Activated naive CD4-positive, alpha-beta T cell (primary cell): ENCODE measurements at regions not wholly inside any gene's neighbourhood (a gene's known extent, or its start where the extent isn't known, plus 50 kb on each side); places are given as distances from the start of the nearest gene placed in this dataset.
"Not testable (repeated sequence)": the region's sequence is repeated elsewhere in the genome, so short reads cannot be mapped to it uniquely, and the experiment has no call there.

ENCODE experiments used
- DNase-seq, 4 experiments: peaks; one replicate each; lab custom pipeline; 2025; lab: John Stamatoyannopoulos, UW

DNA sequence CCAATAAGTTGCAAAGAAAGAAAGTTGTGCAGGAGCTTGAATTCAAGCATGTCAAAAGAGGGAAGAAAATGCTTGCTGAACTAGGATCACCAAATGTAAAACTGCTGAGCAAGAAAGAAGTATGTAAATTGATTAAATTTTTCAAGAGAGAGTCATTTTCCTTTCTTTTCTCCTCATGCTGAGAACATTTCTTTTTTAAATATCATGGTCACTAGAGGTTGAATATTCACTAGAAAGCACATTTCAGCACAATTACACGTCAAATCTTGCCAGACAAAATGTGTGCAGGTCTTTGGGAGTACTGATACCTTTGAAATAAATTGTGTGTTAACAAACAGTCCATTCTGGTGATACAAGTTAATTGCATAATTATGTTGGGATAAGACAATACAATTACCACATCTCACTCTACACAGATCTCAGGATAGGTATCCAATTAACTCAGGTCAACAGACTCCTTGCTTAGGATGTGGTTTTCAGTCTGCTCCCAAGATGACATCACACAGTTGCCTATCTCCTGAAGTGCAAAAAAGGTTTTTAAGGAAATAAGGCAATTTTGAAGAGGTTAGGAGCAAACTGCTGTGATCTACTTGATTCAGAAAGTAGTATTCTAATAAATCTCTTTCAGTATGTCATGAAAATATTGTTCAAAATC, 862.2 kb downstream of the RPS29 start:
- no peak for DNase-seq

DNA sequence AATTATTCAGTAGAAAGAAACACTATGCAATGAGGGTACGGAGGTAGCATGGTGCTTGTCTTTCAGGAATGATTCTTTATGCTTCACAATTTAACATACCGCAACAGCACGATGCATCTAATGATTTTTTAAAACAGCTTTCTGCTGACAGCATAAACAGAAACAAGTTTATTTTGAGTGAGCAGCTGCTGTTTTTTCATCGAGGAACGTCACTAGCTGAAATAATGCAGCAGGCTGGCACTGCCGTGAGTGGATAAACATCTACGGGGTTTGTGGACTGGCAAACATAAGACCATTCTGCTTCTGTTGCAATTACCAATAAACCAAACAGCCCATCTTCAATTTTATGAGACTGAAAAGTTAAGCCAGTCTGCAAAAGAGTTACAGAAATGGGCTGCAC, 871.8 kb downstream of the RPS29 start:
- no peak for DNase-seq

DNA sequence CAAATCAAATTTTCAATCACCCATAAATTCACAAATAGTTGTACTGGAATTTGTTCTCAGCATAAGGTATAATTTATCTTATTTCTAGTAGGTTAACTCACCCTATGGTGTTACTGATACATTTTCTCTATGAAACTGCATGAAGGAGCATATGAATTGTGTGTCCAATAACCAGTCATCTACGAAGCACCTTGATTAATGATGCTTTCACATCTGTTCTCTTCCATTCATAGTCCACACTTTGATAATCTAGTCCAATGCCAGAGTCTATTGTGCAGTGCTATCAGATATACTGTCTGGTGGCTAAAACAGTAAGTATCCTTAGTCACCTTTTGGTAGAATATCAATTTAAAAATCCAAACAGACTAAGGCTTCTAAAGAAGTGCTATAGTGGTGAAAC, 876.0 kb downstream of the RPS29 start:
- DNase-seq: no peak

- no peak for DNase-seq
These were observed 876.8 kb downstream of the RPS29 start for GRCh38 chr14:48709277-48709785.

- no peak for DNase-seq
These were observed 881.5 kb downstream of the RPS29 start for GRCh38 chr14:48704639-48705038.

- no peak for DNase-seq
These were observed 882.3 kb downstream of the RPS29 start for GRCh38 chr14:48703728-48704467.

DNA sequence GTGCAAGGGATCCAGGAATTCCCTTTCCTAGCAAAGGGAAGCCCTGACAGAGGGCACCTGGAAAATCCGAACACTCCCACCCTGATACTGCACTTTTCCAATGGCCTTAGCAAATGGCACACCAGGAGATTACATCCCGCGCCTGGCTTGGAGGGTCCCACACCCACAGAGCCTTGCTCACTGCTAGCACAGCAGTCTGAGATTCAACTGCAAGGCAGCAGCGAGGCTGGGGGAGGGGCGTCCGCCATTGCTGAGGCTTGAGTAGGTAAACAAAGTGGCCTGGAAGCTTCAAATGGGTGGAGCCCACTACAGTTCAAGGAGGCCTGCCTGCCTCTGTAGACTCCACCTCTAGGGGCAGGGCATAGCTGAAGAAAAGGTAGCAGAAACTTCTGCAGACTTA, 888.8 kb downstream of the RPS29 start:
- not testable (repeated sequence) for DNase-seq

GRCh38 chr14:48693793-48694192, 892.4 kb downstream of the RPS29 start:
- DNase-seq: no peak

DNA sequence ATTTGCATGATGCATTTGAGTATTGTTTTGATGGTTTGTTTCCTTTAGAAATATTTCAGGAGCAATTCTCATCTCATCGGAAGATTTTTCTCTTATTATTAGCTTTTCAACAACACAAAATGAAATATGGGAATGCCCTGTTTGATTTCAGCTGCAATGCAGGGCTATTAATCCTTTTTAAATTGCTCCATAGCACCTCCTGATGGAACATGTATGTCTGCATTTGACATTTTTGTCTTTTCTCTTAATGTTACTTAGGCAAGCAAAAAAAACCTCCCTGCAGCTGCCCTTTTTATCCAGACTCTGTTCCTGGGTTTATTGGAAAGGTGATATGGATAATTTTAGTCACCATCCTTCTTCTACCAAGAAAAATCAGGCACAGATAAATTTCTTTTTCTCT, 895.8 kb downstream of the RPS29 start:
- no peak for DNase-seq

DNA sequence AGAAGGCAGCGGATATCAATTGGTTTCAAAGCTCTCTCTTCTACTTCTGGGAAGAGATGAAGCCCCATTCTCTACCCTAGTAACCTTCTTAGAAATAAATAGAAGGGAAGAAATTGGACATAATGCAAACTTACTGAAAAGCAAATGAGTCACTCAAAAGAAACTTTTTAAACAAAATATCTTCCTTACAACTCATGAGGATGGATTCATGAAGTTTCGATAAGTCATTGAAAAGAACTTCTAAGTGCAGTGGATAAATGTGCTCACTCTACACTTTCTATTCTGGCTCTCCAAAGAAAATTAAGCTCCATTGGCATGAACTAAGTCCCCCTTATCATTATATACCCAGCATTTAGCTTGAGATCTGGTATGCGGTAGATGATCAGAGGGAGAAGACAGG, 899.5 kb downstream of the RPS29 start:
- DNase-seq: no peak

GRCh38 chr14:48672506-48672905, 913.7 kb downstream of the RPS29 start:
- no peak for DNase-seq

DNA sequence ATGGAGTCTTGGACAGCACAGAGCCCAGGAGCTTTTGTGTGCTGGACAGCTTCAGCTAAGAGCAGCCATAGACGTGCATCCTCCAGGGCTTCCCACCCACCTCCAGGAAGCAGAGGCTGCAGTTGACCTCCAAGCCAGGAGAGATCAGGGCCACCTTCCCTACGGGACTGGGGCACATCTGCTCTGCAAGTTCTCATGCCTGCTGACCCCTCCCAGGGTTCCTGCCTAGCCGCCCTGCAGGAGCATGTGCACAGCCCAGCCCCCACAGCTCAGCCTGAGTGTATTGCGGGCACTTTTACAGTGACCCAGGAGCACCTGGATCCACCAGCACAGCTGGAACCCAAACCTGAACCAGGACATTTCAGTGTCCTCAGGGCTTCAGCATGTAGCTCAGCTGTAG, 915.2 kb downstream of the RPS29 start:
- DNase-seq: no peak

GRCh38 chr14:48665077-48665784, 920.9 kb downstream of the RPS29 start:
- no peak for DNase-seq

DNA sequence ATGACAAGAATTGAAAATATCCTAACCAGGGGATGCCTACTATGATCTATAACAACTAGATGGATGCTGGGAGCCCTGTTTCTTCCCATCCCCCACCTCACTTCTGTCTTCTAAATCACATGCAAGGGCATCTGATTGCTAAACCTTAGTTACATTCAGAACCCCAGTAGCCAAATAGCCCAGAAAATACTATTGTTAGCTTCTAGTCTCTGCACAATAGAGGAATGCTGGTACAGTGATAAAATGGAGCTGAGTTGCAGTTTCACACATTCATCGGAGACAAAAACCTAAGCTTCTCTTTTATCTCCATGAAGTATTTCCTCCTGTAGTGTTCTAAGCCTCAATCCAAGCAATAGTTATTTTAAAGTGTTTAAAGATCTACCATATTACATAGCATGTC, 942.9 kb downstream of the RPS29 start:
- DNase-seq: no peak

- no peak for DNase-seq
These were observed 953.5 kb upstream of the MDGA2 start for GRCh38 chr14:48628870-48629269.

DNA sequence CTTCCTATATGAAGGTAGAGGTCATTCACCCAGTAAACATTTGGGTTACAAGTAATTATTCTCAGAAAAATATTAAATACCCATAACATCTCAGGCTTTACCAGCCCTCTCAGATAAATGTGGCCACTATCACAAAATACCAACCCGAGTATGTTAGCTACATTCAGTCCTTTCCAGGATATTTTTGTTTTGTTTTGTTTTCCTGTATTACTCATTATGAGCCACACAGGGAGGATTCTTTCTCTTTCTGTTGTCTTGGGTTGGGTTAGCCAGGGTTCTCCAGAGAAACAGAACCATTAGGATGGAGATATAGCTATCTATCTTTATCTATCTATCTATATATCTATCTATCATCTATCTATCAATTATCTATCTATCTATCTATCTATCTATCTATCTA, 947.6 kb upstream of the MDGA2 start:
- DNase-seq: no peak

DNA sequence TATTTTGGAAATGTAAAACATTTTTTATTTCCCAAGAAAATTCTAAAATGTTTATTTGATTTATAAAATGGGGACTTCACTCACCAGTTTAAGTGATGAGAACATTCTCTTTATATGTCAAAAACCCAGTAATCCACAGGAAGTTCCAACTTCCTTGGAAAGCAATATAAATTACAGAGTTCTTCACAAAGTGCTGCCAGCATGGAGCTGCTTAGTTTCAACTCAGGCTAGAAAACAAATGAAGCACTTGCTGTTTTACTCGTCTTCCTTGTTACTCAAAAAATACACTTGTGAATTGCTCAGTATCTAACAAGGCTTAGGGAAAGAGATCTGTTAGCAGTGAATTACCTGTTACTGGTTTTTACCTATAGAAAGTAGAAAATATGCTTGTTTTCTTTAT, 942.7 kb upstream of the MDGA2 start:
- no peak for DNase-seq

- DNase-seq: no peak
These were observed 941.5 kb upstream of the MDGA2 start for GRCh38 chr14:48616931-48617330.

GRCh38 chr14:48615618-48616017, 940.2 kb upstream of the MDGA2 start:
- DNase-seq: no peak

DNA sequence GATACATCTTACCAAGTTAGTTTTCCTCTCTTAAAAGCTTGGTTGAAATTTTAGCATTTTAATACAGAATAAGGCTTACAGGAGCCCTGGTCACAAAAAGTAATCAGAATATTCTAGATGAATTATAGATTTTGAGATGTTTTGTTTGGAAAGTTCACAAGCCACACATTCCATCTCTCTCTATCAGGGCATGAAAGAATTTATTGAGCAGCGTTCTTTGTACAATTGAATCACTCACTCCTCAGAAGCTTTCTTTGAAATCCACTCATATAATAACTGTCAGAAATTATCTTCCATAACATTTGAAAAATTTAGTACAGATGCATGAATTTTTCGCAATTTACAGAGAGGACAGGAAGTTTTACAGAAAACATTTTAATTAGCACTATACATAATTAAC, 938.6 kb upstream of the MDGA2 start:
- DNase-seq: no peak

- DNase-seq: not testable (repeated sequence)
These were observed 931.6 kb upstream of the MDGA2 start for GRCh38 chr14:48606960-48607359.

- no peak for DNase-seq
These were observed 923.1 kb upstream of the MDGA2 start for GRCh38 chr14:48598458-48598857.

DNA sequence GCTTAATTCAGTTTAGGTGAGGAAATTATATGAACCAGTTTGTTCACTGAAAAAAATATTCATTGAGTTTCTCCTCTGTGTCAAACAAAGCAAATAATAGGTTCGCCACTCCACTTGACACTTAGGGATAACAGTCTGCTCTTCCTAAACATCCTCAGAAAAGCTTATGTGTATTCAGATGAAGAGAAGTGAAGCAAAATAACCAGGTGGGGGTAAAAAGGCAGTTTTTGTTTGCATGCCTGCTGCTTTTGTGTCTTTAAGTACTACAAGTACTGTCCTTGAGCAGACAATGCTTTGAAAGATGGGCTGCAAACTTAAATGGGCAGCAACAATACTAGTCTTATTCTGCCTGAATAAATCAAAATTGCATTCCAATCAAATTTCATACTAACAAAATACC, 910.7 kb upstream of the MDGA2 start:
- DNase-seq: no peak
